HL-60 (cell line): ENCODE measurements at regions not wholly inside any gene's neighbourhood (a gene's known extent, or its start where the extent isn't known, plus 50 kb on each side); places are given as distances from the start of the nearest gene placed in this dataset.

Source experiments
- DNase-seq, 2 experiments: peaks; one replicate each; pipeline ENCODE4 v3.0.0-alpha.2; 2010 to 2020; ENCODE audit warnings: low read depth in 1 of 2, low spot score in 1 of 2
- H3K27ac ChIP-seq: fragments of 250-450 bp; sonication (Bioruptor Pico); replicated peaks from 2 replicates; pipeline ENCODE4 v1.5.1; 2020; ENCODE audit warnings: mild to moderate bottlenecking, moderate library complexity
- H3K27me3 ChIP-seq: fragments of 250-450 bp; sonication (Bioruptor Pico); 2 replicates; pipeline ENCODE4 v1.5.1; 2021; ENCODE audit warnings: mild to moderate bottlenecking, moderate library complexity; ENCODE audit not compliant: insufficient read depth, poor library complexity, severe bottlenecking
- H3K4me3 ChIP-seq: replicated peaks from 2 replicates; pipeline ENCODE4 v1.5.1; 2011; ENCODE audit warnings: mild to moderate bottlenecking, control low read depth, low read length; ENCODE audit not compliant: insufficient read depth
- CTCF ChIP-seq: IDR thresholded peaks from one replicate; pipeline ENCODE4 v1.5.1; 2011; ENCODE audit warnings: low read length, control low read depth, inconsistent platforms; ENCODE audit not compliant: insufficient read depth
- GABPA ChIP-seq: IDR thresholded peaks from 2 replicates; pipeline ENCODE4 v1.6.1; 2012; ENCODE audit warnings: low read depth
- POLR2AphosphoS5 ChIP-seq: IDR thresholded peaks from 2 replicates; pipeline ENCODE4 v1.6.1; 2012; ENCODE audit warnings: low read depth
- REST ChIP-seq: IDR thresholded peaks from 2 replicates; pipeline ENCODE4 v1.6.1; 2012; ENCODE audit warnings: low read depth; ENCODE audit not compliant: insufficient replicate concordance
- SPI1 ChIP-seq: IDR thresholded peaks from 2 replicates; pipeline ENCODE4 v1.6.1; 2012; ENCODE audit warnings: low read depth, mild to moderate bottlenecking, borderline replicate concordance

- no peak overlapping the region for H3K4me3 ChIP-seq
- DNase-seq = no peak
- no peaks in the 10 kb centered on the region for H3K27me3 ChIP-seq
- no peak overlapping the region for H3K27ac ChIP-seq
- TF ChIP-seq SPI1 (no peak), CTCF (no peak), POLR2AphosphoS5 (no peak), GABPA (no peak), REST (no peak)
These were observed 52.7 kb upstream of the TMEM17 start for GRCh38 chr2:62558743-62559142.

- H3K27ac ChIP-seq = no peak overlapping the region
- no peak overlapping the region for H3K4me3 ChIP-seq
- no peak for DNase-seq
- no peak for TF ChIP-seq SPI1
- no peak for TF ChIP-seq GABPA
- TF ChIP-seq POLR2AphosphoS5 = no peak
- TF ChIP-seq CTCF = no peak
- TF ChIP-seq REST = no peak
- H3K27me3 ChIP-seq = no peaks in the 10 kb centered on the region
These were observed 50.1 kb upstream of the TMEM17 start for GRCh38 chr2:62556086-62556485.
